Fibroblast of upper back skin (primary cell): ENCODE measurements at regions not wholly inside any gene's neighbourhood (a gene's known extent, or its start where the extent isn't known, plus 50 kb on each side); places are given as distances from the start of the nearest gene placed in this dataset.
"Not testable (repeated sequence)": the region's sequence is repeated elsewhere in the genome, so short reads cannot be mapped to it uniquely, and the experiment has no call there.

ENCODE experiments used
- DNase-seq: peaks from one replicate; pipeline ENCODE4 v3.0.0-alpha.2; 2013

DNA sequence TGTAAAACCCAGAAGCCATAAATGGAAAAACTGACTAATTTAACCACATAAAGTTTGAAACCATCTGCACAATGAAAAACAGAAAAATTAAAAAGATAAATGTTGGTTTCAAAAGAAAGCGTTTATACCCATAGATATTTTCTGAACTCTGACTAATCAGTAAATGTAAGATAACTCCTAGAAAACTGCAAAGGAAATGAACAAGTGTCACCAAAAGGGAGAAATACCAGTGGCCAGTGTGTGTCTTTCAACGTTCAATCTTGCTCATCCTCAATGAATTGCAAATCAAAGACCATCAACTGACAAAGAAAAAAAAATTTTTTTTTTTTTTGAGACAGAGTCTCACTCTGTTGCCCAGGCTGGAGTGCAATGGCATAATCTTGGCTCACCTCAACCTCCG lies 180.1 kb downstream of the SYK start:
- no peak for DNase-seq

DNA sequence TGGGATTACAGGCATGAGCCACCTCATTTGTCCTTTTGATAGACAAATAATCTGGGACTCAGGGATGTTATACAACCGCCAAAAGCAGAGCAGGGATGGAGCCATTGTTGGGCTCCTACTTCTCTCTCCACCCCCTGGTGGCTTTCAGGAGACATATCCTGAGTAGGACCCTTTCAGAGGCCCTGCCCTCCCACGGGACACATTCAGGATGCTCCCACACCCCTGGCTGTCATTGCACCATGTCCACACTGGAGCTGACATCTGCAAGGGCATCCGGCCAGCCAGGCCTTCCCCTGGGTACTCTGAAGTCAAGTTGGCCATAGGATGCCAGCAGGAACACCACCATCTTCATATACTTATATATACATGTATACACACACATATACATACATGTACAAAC lies 181.8 kb downstream of the SYK start:
- no peak for DNase-seq

DNA sequence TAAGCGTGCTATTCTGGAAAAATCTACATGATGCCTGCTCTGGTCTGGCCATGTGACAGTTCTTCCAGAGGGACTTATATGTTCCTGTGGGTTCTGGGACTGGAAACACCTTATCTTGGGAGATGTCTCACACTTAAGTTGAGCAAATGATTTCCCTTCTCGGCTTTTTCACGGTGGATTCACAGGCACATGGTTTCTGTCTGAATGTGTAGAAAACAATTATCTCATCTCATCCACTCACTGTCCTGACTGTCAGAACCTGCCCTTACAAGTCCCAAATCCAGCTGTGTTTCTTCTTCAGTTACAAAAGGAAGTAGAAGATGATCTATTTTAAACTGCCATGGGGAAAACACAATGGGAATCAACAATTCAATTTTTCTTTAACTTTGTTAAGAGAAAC lies 184.0 kb downstream of the SYK start:
- no peak for DNase-seq

DNA sequence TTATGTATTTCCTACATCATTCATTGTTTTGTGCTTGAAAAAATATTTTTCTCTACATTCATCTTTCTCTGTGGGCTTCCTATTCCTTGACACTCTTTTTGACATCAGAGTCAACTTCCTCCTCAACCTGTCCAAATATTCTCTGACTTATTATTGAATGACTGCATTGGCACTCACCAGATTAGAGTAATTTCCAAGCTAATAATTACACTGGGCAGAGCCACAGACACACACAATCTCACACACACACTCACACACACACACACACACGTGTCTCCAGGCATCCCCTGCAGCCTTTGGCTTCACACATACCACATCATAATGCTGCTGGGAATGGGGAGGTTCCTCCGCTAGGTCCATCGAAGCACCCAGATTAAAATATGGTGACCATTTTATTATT lies 184.5 kb downstream of the SYK start:
- DNase-seq: no peak

DNA sequence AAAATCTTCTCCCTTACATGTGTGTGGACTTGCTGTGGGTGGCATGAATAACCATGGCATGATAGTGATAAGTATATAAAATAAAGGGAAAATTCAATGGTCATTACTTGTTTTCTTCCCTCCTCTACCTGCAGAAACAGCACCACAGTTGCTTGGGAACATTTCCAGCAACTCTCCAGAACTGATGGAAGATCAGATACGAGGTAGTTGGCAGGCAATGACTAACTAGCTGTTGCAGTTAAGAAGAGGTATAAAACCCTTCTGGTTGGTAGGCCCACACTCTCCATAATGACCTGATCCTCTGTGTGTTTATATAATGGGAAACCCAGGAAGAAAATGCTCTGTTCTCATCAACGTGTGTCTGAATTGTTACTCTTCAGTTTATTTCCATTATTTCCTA lies 185.9 kb downstream of the SYK start:
- DNase-seq: no peak

DNA sequence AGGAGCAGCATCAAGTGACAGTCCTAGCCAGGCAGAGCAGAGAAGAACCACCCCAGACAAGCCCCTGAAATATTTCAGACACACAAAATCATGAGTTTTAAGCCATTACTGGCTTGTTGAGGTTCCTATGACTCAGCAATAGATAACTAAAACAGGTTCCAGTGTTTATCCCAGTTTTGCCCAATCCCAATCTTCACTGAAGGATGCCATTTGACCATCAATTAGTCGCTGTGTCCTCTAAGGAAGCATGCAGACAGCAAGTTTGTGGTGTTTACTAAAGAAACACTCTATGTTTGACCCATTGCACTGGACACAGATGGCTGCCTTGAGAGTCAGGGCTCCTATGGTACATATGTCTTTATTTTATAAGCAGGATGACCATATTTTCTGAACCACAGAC lies 186.7 kb downstream of the SYK start:
- no peak for DNase-seq

DNA sequence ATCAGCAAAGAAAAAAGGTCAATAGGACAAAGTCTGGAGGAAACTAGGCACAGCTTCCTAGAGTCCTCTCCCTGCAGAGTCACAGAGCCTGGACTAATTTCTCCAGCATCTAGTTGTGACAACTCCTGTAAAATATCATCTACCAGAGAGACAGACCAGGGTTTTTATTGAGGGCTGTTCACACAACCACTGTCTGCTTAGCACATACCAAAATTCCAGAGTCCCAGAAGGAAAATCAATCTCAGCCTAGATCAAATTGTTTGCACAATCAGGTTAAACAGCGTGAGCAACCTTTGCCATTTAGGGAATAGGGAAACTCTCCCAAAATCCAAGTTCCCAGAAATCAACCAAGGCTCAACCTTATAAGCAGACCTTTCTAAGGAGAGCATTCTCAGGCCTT lies 190.3 kb downstream of the SYK start:
- DNase-seq: peak; percentile 57

DNA sequence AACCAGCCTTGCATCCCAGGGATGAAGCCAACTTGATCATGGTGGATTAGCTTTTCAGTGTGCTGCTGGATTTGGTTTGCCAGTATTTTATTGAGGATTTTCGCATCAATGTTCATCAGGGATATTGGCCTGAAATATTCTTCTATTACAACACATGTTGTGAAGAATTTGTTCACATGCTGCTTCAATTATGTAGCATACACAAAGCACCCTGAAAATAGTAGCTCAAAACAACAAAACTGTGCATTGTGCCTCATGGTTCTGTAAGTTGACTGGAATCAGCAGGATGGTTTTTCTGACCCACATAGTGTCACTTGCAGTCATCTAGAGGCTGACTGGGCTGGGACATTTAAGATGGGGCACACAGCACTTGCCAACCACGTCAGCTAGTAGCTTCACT lies 193.9 kb downstream of the SYK start:
- DNase-seq: no peak

DNA sequence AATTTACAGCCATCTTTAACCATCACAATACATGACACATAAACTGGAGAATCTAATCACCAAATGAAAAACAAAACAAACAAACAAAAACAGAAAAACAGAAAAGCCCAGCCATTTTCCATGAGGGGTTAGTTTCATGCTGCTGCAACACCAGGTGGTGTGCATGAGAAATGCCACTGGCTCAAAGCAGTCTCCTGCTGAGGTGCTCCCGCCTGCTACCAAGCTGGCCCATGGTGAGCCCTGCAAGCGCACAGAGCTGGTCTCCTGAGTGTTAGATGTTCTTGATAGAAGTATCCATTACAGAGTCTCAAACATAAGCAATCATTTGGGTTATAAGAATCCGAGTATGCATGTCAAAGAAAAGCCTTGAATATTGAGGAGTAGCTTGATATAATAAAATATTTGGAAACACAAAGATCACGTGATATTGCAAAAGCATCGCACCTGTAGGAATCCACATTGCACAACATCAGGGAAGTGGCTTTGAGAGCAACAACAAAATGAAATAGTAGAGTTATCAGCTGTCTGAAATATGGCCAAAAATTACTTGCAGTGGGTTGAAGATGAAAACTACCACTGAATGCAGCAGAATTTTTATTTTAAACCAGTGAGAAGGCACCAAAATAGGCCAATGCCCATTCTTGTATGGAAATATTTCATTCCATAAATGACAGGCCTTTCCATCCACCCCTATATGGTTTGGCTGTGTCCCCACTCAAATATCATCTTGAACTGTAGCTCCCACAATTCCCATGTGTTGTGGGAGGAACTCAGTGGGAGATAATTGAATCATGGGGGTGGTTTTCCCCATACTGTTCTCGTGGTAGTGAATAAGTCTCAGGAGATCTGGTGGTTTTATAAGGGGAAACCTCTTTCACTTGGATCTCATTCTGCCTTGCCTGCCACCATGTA lies 194.8 kb downstream of the SYK start:
- DNase-seq: peak; percentile 46

DNA sequence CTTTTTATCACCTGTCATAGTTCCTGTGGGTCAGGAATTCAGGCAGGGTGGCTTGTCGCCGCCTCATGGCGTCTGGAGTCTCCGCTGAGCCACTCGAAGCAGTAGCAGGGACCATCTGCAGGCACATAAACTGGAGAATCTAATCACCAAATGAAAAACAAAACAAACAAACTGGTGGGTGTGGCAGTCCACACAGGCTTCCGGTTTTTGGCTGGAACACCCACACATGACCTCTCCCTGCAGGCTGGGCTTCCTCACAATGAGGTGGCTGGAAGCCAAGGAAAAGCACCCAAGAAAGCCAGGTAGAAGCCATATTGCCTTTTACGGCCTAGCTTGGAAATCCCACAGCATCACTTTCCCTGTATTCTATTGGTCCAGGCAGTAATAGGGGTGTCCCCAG lies 197.0 kb downstream of the SYK start:
- DNase-seq: no peak

DNA sequence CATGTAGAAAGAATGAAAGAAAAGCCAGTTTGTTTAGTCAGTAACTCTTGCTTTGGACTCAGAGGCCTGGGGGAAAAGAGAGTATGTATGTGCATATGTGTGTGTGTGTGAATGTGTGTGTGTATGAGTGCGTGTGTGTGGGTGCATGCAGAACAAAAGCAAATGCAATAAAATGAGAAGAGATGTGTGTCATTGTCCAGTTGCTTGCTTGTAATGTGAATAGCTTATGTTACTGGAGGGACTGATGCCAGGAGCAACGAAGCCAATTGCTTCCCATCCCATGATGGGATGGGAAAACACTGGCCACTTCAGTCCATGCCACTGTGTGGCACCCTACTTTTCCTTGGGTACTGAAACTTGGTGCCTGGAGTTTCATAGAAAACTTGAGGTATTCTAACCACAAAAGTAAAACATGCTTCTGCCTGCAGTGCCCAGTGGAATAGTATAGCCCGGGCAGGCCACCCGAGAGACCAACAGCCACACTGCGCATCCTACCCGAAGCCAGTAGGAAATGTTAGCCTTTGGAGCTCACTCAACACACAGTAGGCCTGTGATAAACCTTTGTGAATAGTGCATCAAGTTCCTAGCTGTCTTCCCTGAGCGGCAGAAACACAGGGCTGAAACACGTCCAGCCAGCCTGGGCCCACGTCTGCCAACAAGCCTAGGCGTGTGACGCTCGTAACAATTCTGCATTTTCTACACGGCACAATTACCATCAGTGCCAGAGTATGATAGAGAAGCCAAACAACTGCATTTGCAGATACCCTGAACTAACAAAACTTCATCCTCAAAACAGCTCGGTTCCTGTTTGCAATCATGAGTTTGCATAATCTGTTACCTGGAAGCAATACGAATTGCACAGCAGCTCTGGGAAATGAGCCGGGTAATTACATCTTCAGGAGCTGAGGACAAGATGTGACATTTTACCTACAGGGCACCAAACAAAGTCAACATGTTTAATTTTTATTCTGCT lies 198.1 kb downstream of the SYK start:
- DNase-seq: no peak

DNA sequence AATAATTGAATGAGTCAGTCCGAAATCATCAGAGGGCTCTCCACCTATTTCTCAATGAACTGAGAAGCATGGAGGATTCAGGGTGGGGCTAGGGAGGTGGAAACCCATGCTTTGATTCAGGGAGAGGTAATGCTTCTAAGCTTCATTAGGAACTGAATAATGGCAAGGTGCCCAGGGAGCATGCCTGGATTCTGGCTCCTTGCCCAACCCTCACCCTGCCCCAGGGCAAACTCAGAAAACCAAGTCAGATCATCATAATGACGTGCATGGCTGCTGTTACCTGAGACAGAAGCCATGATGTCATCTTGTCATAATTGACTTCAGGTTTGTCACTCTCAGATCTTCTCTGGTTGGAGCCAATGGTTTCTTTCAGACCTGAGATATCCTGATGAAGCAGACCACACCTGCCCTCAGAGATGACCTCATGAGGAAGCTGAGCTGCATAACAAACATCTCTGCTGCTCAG lies 199.6 kb downstream of the SYK start:
- DNase-seq: peak; percentile 34

DNA sequence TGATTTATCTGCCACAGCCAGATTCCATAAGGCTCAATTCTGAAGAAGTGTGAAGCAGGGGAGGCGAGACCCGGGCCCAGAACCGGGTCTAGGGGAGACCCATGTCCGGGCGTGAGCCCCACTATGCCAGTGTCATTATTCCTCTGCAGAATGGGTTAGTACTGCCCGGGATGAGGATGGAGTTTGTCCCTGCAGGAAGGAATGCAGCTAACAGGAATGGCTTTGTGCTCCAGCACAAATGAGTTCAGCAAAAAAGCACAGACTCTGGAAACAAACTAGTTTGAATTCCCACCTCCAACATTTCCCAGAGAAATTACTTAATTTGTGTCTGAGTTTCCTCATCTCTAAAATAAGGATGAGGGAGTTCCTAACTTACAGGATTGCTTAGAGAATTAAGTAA lies 202.9 kb downstream of the SYK start:
- DNase-seq: no peak

DNA sequence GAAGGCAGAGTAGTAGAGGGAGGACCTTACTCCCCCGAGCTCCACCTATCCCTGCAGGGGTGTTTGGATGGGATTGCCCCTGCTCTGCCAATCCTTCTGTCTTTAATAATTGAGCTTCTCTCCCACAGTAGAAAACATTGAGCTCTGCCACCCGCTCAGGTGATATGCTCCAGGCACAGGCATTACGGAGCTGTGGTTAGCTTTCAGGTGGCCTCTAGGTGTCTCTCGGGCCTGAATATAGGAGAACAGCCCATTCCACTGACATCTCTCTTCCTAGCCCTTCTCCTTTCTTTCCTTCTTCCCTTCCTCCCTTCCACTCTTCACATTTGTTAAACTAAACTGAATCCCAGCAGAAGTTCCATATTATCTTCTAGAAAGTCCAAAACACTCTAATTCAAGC lies 203.4 kb downstream of the SYK start:
- no peak for DNase-seq

DNA sequence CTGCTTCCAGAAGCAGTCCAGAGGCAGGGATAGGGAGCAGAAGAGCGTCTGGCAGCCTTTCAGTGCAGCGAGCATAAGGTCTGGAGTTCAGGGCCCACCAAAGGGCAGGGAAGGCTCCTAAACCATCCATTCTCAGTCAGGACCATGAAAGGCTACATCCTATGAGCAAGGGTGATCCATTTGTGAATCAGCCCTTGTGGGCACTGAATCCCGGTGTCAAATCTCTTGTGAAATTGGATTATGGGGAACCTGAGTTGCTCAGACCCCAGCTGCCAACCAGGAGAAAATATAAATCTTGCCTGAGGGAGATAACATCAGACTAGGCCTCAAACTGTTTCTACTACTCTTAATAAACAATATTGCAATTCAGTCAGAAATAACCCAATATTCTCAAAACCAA lies 204.4 kb downstream of the SYK start:
- DNase-seq: no peak

DNA sequence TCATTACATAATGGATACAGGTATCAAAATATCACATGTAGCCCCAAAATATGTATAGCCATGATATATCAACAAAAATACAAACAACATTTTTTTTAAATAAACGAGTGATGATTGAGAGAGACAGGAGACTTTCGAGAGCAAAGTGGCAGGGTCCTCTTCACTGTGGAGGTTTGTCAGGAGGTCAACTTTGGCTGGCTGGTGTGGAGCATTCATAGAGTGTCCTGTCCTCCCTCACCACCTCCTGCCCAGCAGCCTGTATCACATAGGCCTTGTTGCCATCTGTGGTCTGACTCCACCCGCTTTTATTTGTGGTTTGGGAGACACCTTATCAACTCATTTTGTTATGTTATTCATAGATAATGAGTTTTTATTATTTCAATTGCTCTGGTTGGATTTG lies 206.9 kb downstream of the SYK start:
- DNase-seq: no peak

DNA sequence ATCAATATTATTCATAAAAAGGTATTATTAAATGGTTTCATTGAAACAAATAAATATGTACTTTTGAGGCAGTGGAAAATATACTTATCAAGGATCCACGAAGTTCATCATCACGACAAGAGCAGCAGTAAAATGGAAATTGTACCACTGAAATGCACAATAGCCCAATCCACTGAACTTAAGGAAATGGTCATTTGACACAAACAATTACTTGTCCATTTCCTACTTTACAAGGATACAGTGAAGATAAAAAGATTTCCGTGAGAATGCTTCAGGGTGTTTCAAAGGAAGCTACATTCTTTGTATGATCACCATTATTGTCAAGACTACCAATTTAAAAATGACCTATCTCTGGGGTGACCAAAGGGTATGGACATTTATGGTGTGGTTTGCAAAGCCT lies 210.3 kb downstream of the SYK start:
- DNase-seq: no peak

DNA sequence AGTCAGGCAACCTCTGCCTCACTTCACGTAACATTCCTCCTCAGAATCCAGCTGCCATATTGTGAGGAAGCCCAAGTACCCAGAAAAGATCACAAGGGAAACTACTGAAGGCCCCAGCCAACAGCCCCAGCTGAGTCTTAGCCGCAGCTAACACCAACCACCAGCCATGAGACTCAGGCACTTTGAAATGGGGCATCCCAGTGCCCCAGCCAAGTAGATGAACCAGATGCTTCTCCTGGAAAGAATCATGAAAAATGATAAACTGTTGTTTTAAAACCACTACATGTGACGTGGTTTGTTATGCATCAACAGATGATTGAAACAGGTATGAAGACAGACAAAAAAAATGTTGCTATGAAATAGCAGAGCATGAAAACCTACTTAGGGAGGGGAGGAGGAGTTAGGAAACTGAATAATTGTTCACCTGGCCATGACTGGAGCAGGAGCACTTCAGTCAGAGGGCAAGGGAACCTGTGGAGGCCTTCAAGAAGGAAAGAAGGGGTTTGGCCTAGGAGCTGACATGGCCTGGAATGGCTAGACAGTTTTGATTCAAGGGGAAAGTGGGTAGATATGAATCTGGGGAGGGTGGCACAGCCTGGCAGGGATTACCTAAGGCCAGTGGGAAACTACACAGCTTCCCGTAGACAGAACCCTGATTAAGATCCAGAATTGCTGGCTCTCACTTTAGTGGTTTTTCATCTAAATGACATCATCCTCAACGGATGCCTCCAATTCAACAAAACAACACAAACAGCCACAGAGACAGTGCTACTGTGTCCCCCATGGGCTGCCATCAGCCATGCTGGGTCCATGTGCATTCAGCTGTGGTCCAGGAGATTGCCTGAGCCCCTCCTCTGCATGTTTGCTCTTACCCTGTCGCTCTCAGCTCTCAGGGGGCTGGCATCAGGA lies 211.6 kb downstream of the SYK start:
- no peak for DNase-seq

DNA sequence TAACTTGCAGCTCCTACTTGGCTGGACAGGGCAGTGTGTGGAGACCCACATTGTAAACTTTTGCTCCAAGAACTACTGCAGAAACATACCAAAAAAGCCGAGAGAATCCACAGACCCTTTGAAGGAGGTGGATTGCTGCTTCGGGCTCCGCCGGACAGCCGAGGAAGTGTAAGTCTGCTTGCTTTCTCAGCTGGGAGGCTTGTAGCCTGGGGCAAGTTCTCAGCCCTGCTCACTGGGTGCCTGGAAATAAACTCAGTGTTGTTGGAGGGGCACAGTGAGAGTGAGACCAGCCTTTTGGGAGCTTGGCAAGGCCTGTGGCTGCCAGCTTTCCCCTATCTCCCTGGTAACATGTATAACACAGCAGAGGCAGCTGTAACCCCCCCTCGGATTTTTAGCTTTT lies 215.6 kb downstream of the SYK start:
- no peak for DNase-seq

DNA sequence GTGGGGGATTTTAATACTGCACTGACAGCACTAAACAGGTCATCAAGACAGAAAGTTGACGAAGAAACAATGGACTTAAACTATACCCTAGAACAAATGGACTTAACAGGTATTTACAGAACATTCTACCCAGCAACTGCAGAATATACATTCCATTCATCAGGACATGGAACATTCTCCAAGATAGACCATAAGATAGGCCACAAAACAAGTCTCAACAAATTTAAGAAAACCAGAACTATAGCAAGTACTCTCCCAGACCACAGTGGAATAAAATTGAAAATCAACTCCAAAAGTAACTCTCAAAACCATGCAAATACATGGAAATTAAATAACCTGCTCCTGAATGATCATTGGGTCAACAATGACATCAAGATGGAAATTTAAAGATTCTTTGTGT lies 218.3 kb downstream of the SYK start:
- DNase-seq: not testable (repeated sequence)

DNA sequence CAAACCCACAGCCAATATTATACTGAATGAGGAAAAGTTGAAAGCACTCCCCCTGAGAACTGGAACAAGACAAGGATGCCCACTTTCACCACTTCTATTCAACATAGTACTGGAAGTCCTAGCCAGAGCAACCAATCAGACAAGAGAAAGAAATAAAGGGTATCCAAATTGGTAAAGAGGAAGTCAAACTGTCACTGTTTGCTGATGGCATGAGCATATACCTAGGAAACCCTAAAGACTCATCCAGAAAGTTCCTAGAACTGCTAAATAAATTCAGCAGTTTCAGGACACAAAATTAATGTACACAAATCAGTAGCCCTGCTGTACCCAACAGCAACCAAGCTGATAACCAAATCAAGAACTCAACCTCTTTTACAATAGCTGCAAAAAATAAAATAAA lies 220.0 kb downstream of the SYK start:
- DNase-seq: not testable (repeated sequence)

DNA sequence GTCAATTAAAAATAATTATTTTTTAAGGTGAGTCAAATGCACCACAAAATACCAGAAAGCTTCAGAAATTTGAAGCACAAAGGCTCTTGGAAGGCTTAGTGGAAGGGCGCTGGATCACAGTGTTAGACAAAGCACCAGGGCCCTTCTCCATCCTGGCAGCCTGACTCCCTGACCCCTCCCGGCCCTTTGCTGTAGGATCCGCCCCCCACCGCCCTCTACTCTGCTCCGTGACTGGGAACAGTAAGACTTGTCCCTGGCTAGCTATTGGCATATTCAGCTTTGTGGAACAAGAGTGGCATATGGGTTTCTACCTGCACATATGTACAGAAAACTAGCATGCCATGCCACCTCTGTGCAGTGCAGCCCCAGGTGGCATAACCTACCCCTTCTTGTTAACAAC lies 222.1 kb downstream of the SYK start:
- DNase-seq: no peak

DNA sequence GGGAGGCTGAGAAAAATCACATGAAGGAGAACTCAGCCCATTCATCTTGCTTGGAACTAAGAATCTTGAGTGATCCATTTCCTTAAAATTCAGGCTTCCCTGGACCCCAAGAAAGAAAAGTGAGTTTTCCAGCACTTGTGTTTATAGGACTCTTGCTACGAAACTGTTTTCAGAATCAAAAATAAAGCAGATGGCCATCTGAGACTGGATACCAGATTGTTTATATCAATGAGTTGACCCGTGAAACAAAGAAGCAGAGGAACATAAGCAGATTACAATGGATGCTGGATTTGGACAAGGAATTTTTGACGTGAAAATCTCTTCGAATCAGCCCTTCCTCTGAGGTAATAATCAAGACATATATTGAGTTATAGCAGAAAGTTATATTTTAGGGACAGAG lies 223.2 kb downstream of the SYK start:
- no peak for DNase-seq
